WTC11 (cell line): ENCODE measurements at regions not wholly inside any gene's neighbourhood (a gene's known extent, or its start where the extent isn't known, plus 50 kb on each side); places are given as distances from the start of the nearest gene placed in this dataset.
A peak's percentile ranks its signal among the peaks of the same experiment; 100 is the strongest.

Source experiments
- ATAC-seq: fragments of 200-7000 bp; cut with Tn5 transposase; 2 replicates; pipeline ENCODE4 v1.10.0; 2021; ENCODE audit warnings: mild to moderate bottlenecking, moderate library complexity
- CTCF ChIA-PET: fragments of 300-600 bp; sonication (Branson Sonifier 250); formaldehyde crosslinking; loops from one replicate; lab custom pipeline; 2021; ENCODE audit warnings: antibody characterized with exemption; lab: Charles Lee
- POLR2A ChIA-PET: fragments of 350-600 bp; sonication (Branson Sonifier 250); formaldehyde crosslinking; loops from one replicate; lab custom pipeline; 2021; ENCODE audit warnings: antibody characterized with exemption; lab: Charles Lee
- DNase-seq: peaks from one replicate; pipeline ENCODE4 v3.0.0; 2021; ENCODE audit warnings: low spot score
- H3K27ac Mint-ChIP-seq: 2 replicates; pipeline ENCODE4 v1.8.0; 2021; ENCODE audit warnings: mixed read lengths
- H3K27me3 Mint-ChIP-seq: 2 replicates; pipeline ENCODE4 v1.8.0; 2021; ENCODE audit warnings: low read depth, mild to moderate bottlenecking, moderate library complexity, mixed read lengths
- H3K36me3 Mint-ChIP-seq: 2 replicates; pipeline ENCODE4 v1.8.0; 2021; ENCODE audit warnings: mixed read lengths
- H3K4me1 Mint-ChIP-seq: 2 replicates; pipeline ENCODE4 v1.8.0; 2022; ENCODE audit warnings: mixed read lengths
- H3K4me3 Mint-ChIP-seq: 2 replicates; pipeline ENCODE4 v1.8.0; 2021; ENCODE audit warnings: mild to moderate bottlenecking, moderate library complexity, mixed read lengths
- H3K9me3 Mint-ChIP-seq: 2 replicates; pipeline ENCODE4 v1.8.0; 2021; ENCODE audit warnings: mixed read lengths
- CBFB ChIP-seq: sonication (generic); formaldehyde crosslinking; IDR thresholded peaks from 2 replicates; pipeline ENCODE4 v1.8.1; 2022; ENCODE audit warnings: mild to moderate bottlenecking, low read depth, missing genetic modification reagents
- FOXJ3 ChIP-seq: sonication (generic); formaldehyde crosslinking; IDR thresholded peaks from 2 replicates; pipeline ENCODE4 v1.9.0; 2021; ENCODE audit warnings: missing genetic modification reagents, mild to moderate bottlenecking, borderline replicate concordance
- GRHL2 ChIP-seq: fragments of 250-450 bp; sonication (Bioruptor Pico); IDR thresholded peaks from 2 replicates; pipeline ENCODE4 v1.8.0; 2022; ENCODE audit warnings: mild to moderate bottlenecking, moderate library complexity; ENCODE audit not compliant: insufficient replicate concordance, severe bottlenecking
- KAT7 ChIP-seq: sonication (generic); formaldehyde crosslinking; IDR thresholded peaks from 2 replicates; pipeline ENCODE4 v1.8.1; 2023; ENCODE audit warnings: missing genetic modification reagents, mild to moderate bottlenecking, borderline replicate concordance
- NFATC4 ChIP-seq: fragments of 250-450 bp; sonication (Bioruptor Pico); IDR thresholded peaks from 2 replicates; pipeline ENCODE4 v1.9.0; 2021; ENCODE audit warnings: mild to moderate bottlenecking
- NFE2L1 ChIP-seq: sonication (generic); formaldehyde crosslinking; IDR thresholded peaks from 2 replicates; pipeline ENCODE4 v1.8.1; 2023; ENCODE audit warnings: missing genetic modification reagents
- NR2C2 ChIP-seq: sonication (generic); formaldehyde crosslinking; IDR thresholded peaks from 2 replicates; pipeline ENCODE4 v1.8.0; 2022; ENCODE audit warnings: mild to moderate bottlenecking, missing genetic modification reagents
- SMAD4 ChIP-seq: sonication (generic); formaldehyde crosslinking; IDR thresholded peaks from 2 replicates; pipeline ENCODE4 v1.8.0; 2022; ENCODE audit warnings: mild to moderate bottlenecking, missing genetic modification reagents
- TEAD1 ChIP-seq: sonication (generic); formaldehyde crosslinking; IDR thresholded peaks from 2 replicates; pipeline ENCODE4 v1.8.0; 2022; ENCODE audit warnings: mild to moderate bottlenecking, missing genetic modification reagents
- TF ChIP-seq, protein P1 (sequence below): fragments of 250-450 bp; sonication (Bioruptor Pico); IDR thresholded peaks from 2 replicates; pipeline ENCODE4 v1.8.0; 2021; ENCODE audit warnings: mild to moderate bottlenecking
- TF ChIP-seq, protein P2 (sequence below): sonication (generic); formaldehyde crosslinking; IDR thresholded peaks from 2 replicates; pipeline ENCODE4 v1.8.0; 2023; ENCODE audit warnings: missing genetic modification reagents
- TF ChIP-seq, protein P3 (sequence below): fragments of 250-450 bp; sonication (Bioruptor Pico); IDR thresholded peaks from 2 replicates; pipeline ENCODE4 v1.9.0; 2021; ENCODE audit warnings: mild to moderate bottlenecking
- TF ChIP-seq, protein P4 (sequence below): fragments of 200-600 bp; IDR thresholded peaks from 2 replicates; pipeline ENCODE4 v1.8.0; 2022; ENCODE audit warnings: antibody characterized with exemption
- TF ChIP-seq, protein P5 (sequence below): sonication (generic); formaldehyde crosslinking; IDR thresholded peaks from 2 replicates; pipeline ENCODE4 v1.8.1; 2023; ENCODE audit warnings: mild to moderate bottlenecking, missing genetic modification reagents
- TF ChIP-seq, protein P6 (sequence below): sonication (generic); formaldehyde crosslinking; IDR thresholded peaks from 2 replicates; pipeline ENCODE4 v1.8.1; 2022; ENCODE audit warnings: low read depth, missing genetic modification reagents, borderline replicate concordance
- TF ChIP-seq, protein P7 (sequence below): sonication (generic); formaldehyde crosslinking; IDR thresholded peaks from 2 replicates; pipeline ENCODE4 v1.8.0; 2022; ENCODE audit warnings: missing genetic modification reagents
- TF ChIP-seq, protein P8 (sequence below): sonication (generic); formaldehyde crosslinking; IDR thresholded peaks from 2 replicates; pipeline ENCODE4 v1.8.1; 2023; ENCODE audit warnings: mild to moderate bottlenecking, missing genetic modification reagents, moderate library complexity

DNA sequence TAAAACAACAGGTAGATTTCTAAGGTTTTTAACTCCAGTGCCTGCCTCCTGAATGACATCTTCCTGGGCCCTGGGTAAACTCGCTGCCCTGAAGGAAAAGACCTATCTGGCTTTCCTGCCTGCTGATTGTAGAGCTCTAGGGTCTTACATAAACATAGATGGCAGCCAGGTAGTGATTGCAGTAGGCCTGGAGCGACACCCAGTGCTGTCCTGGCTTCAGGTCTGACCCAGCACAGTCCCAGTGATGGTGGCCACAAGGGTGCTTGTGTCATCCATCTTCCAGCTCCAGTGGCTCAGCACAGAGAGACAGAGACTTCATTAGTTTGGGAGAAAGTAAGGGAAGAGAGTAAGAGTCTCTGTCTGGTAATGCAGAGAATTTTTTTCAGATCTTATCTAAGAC is 542.9 kb upstream of the IMPG1 start:
- ChIA-PET CTCF (interaction anchor here (0.8 kb wide), 1 partner anchor 246 kb away, joined by 3 read pairs; no protein-coding TSS in a partner anchor), POLR2A (no interaction called here)
- peak; percentile 51 for ATAC-seq
- H3K36me3 Mint-ChIP-seq: no peaks in the 10 kb centered on the region
- peaks cover 44% of the 10 kb centered on the region for H3K4me1 Mint-ChIP-seq
- no peak overlapping the region for H3K4me3 Mint-ChIP-seq
- H3K27ac Mint-ChIP-seq: no peak overlapping the region
- no peak for DNase-seq
- no peaks in the 10 kb centered on the region for H3K9me3 Mint-ChIP-seq
- no peak for TF ChIP-seq NFE2L1 (CRISPR knock-in tag)
- TF ChIP-seq, protein P1, sequence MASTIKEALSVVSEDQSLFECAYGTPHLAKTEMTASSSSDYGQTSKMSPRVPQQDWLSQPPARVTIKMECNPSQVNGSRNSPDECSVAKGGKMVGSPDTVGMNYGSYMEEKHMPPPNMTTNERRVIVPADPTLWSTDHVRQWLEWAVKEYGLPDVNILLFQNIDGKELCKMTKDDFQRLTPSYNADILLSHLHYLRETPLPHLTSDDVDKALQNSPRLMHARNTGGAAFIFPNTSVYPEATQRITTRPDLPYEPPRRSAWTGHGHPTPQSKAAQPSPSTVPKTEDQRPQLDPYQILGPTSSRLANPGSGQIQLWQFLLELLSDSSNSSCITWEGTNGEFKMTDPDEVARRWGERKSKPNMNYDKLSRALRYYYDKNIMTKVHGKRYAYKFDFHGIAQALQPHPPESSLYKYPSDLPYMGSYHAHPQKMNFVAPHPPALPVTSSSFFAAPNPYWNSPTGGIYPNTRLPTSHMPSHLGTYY (CRISPR knock-in tag): no peak
- H3K27me3 Mint-ChIP-seq: no peaks in the 10 kb centered on the region

DNA sequence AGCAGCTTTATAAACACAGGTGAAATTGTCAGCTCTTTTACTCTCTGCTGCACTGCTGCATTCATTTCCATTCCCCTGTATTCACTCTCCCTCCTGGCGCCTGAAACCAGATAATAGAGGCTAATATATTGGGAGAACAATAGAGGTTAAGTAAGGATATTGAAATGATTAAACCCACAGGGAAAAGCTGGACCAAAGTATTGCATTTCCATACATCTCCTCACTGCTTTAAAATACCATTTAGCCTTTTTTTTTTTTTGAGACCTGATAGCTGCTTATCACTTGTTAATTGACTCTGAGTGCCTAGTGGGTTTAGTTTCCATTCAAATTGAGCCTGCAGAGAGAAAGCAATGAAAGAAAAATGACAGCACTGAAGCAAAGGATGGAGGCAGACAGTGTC is 540.5 kb upstream of the IMPG1 start:
- TF ChIP-seq NFATC4 (no peak), TEAD1 (CRISPR knock-in tag) (no peak), NFE2L1 (CRISPR knock-in tag) (no peak), KAT7 (CRISPR knock-in tag) (no peak), CBFB (no peak), NR2C2 (CRISPR knock-in tag) (no peak), SMAD4 (no peak), GRHL2 (CRISPR knock-in tag) (no peak), FOXJ3 (CRISPR knock-in tag) (no peak)
- TF ChIP-seq, protein P2, sequence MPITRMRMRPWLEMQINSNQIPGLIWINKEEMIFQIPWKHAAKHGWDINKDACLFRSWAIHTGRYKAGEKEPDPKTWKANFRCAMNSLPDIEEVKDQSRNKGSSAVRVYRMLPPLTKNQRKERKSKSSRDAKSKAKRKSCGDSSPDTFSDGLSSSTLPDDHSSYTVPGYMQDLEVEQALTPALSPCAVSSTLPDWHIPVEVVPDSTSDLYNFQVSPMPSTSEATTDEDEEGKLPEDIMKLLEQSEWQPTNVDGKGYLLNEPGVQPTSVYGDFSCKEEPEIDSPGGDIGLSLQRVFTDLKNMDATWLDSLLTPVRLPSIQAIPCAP (CRISPR knock-in tag): no peak
- TF ChIP-seq, protein P3, sequence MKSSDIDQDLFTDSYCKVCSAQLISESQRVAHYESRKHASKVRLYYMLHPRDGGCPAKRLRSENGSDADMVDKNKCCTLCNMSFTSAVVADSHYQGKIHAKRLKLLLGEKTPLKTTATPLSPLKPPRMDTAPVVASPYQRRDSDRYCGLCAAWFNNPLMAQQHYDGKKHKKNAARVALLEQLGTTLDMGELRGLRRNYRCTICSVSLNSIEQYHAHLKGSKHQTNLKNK (CRISPR knock-in tag): no peak
- TF ChIP-seq, protein P4, sequence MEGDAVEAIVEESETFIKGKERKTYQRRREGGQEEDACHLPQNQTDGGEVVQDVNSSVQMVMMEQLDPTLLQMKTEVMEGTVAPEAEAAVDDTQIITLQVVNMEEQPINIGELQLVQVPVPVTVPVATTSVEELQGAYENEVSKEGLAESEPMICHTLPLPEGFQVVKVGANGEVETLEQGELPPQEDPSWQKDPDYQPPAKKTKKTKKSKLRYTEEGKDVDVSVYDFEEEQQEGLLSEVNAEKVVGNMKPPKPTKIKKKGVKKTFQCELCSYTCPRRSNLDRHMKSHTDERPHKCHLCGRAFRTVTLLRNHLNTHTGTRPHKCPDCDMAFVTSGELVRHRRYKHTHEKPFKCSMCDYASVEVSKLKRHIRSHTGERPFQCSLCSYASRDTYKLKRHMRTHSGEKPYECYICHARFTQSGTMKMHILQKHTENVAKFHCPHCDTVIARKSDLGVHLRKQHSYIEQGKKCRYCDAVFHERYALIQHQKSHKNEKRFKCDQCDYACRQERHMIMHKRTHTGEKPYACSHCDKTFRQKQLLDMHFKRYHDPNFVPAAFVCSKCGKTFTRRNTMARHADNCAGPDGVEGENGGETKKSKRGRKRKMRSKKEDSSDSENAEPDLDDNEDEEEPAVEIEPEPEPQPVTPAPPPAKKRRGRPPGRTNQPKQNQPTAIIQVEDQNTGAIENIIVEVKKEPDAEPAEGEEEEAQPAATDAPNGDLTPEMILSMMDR: no peak
- TF ChIP-seq, protein P1 (CRISPR knock-in tag): no peak
- TF ChIP-seq, protein P5, sequence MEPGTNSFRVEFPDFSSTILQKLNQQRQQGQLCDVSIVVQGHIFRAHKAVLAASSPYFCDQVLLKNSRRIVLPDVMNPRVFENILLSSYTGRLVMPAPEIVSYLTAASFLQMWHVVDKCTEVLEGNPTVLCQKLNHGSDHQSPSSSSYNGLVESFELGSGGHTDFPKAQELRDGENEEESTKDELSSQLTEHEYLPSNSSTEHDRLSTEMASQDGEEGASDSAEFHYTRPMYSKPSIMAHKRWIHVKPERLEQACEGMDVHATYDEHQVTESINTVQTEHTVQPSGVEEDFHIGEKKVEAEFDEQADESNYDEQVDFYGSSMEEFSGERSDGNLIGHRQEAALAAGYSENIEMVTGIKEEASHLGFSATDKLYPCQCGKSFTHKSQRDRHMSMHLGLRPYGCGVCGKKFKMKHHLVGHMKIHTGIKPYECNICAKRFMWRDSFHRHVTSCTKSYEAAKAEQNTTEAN: no peak
- TF ChIP-seq, protein P6, sequence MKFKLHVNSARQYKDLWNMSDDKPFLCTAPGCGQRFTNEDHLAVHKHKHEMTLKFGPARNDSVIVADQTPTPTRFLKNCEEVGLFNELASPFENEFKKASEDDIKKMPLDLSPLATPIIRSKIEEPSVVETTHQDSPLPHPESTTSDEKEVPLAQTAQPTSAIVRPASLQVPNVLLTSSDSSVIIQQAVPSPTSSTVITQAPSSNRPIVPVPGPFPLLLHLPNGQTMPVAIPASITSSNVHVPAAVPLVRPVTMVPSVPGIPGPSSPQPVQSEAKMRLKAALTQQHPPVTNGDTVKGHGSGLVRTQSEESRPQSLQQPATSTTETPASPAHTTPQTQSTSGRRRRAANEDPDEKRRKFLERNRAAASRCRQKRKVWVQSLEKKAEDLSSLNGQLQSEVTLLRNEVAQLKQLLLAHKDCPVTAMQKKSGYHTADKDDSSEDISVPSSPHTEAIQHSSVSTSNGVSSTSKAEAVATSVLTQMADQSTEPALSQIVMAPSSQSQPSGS (CRISPR knock-in tag): no peak
- TF ChIP-seq, protein P7, sequence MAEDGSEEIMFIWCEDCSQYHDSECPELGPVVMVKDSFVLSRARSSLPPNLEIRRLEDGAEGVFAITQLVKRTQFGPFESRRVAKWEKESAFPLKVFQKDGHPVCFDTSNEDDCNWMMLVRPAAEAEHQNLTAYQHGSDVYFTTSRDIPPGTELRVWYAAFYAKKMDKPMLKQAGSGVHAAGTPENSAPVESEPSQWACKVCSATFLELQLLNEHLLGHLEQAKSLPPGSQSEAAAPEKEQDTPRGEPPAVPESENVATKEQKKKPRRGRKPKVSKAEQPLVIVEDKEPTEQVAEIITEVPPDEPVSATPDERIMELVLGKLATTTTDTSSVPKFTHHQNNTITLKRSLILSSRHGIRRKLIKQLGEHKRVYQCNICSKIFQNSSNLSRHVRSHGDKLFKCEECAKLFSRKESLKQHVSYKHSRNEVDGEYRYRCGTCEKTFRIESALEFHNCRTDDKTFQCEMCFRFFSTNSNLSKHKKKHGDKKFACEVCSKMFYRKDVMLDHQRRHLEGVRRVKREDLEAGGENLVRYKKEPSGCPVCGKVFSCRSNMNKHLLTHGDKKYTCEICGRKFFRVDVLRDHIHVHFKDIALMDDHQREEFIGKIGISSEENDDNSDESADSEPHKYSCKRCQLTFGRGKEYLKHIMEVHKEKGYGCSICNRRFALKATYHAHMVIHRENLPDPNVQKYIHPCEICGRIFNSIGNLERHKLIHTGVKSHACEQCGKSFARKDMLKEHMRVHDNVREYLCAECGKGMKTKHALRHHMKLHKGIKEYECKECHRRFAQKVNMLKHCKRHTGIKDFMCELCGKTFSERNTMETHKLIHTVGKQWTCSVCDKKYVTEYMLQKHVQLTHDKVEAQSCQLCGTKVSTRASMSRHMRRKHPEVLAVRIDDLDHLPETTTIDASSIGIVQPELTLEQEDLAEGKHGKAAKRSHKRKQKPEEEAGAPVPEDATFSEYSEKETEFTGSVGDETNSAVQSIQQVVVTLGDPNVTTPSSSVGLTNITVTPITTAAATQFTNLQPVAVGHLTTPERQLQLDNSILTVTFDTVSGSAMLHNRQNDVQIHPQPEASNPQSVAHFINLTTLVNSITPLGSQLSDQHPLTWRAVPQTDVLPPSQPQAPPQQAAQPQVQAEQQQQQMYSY (CRISPR knock-in tag): no peak
- TF ChIP-seq, protein P8, sequence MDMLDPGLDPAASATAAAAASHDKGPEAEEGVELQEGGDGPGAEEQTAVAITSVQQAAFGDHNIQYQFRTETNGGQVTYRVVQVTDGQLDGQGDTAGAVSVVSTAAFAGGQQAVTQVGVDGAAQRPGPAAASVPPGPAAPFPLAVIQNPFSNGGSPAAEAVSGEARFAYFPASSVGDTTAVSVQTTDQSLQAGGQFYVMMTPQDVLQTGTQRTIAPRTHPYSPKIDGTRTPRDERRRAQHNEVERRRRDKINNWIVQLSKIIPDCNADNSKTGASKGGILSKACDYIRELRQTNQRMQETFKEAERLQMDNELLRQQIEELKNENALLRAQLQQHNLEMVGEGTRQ (CRISPR knock-in tag): no peak
- POLR2A ChIA-PET: no interaction called here

More for the DNA sequence above, 540.5 kb upstream of the IMPG1 start:
- peaks cover 35% of the 10 kb centered on the region for H3K4me1 Mint-ChIP-seq
- H3K9me3 Mint-ChIP-seq: peaks cover 4% of the 10 kb centered on the region; the same call in 1 of the 2 replicates
- H3K27ac Mint-ChIP-seq: 0 out of 2 replicates have a peak overlapping the region, but pooled peaks have one; percentile 66
- peak; percentile 66 for ATAC-seq
- peaks cover 3% of the 10 kb centered on the region for H3K36me3 Mint-ChIP-seq
- CTCF ChIA-PET: interaction anchor here (1.1 kb wide), 1 partner anchor 264 kb away, joined by 3 read pairs; no protein-coding TSS in a partner anchor
- H3K4me3 Mint-ChIP-seq: no peak overlapping the region
- no peak for DNase-seq
- no peaks in the 10 kb centered on the region for H3K27me3 Mint-ChIP-seq
